ENCODE measurements at regions not wholly inside any gene's neighbourhood (a gene's known extent, or its start where the extent isn't known, plus 50 kb on each side); places are given as distances from the start of the nearest gene placed in this dataset.

GRCh38 chr10:123398756-123399155, 244.6 kb downstream of the BUB3 start:
- Histone ChIP-seq H3K4me3 (no peak overlapping the region), H3K27ac (no peak overlapping the region), H3K36me3 (no peaks in the 10 kb centered on the region), H3K27me3 (replicated peaks) (no peaks in the 10 kb centered on the region), H3K4me1 (replicated peaks) (no peaks in the 10 kb centered on the region), H3K9me3 (replicated peaks) (no peaks in the 10 kb centered on the region)
- DNase-seq (ENCODE audit: low read depth in 1 of 2, low spot score in 2 of 2) = no peak

- H3K9me3 ChIP-seq (replicated peaks) = no peaks in the 10 kb centered on the region
- H3K4me1 ChIP-seq (replicated peaks) = no peaks in the 10 kb centered on the region
- no peak overlapping the region for H3K27ac ChIP-seq
- no peak for DNase-seq (ENCODE audit: low read depth in 1 of 2, low spot score in 2 of 2)
- H3K36me3 ChIP-seq = no peaks in the 10 kb centered on the region
- H3K27me3 ChIP-seq (replicated peaks) = no peaks in the 10 kb centered on the region
- H3K4me3 ChIP-seq = no peak overlapping the region
Measured at GRCh38 chr10:123399276-123399839, 245.2 kb downstream of the BUB3 start.

- H3K4me3 ChIP-seq = no peak overlapping the region
- H3K36me3 ChIP-seq = no peaks in the 10 kb centered on the region
- DNase-seq (ENCODE audit: low read depth in 1 of 2, low spot score in 2 of 2) = no peak
- no peaks in the 10 kb centered on the region for H3K27me3 ChIP-seq (replicated peaks)
- H3K4me1 ChIP-seq (replicated peaks) = no peaks in the 10 kb centered on the region
- H3K27ac ChIP-seq = no peak overlapping the region
- no peaks in the 10 kb centered on the region for H3K9me3 ChIP-seq (replicated peaks)
Measured at GRCh38 chr10:123402021-123402420, 247.8 kb downstream of the BUB3 start.

GRCh38 chr10:123402656-123403055, 248.5 kb downstream of the BUB3 start:
- DNase-seq (ENCODE audit: low read depth in 1 of 2, low spot score in 2 of 2) = no peak
- Histone ChIP-seq H3K27me3 (replicated peaks) (no peaks in the 10 kb centered on the region), H3K4me3 (no peak overlapping the region), H3K4me1 (replicated peaks) (no peaks in the 10 kb centered on the region), H3K27ac (no peak overlapping the region), H3K36me3 (no peaks in the 10 kb centered on the region), H3K9me3 (replicated peaks) (no peaks in the 10 kb centered on the region)

GRCh38 chr10:123404357-123404756, 250.2 kb downstream of the BUB3 start:
- DNase-seq (ENCODE audit: low read depth in 1 of 2, low spot score in 2 of 2) = no peak
- H3K27me3 ChIP-seq (replicated peaks) = no peaks in the 10 kb centered on the region
- H3K9me3 ChIP-seq (replicated peaks) = no peaks in the 10 kb centered on the region
- H3K4me1 ChIP-seq (replicated peaks) = no peaks in the 10 kb centered on the region
- H3K36me3 ChIP-seq = no peaks in the 10 kb centered on the region
- H3K27ac ChIP-seq = no peak overlapping the region
- no peak overlapping the region for H3K4me3 ChIP-seq

- Histone ChIP-seq H3K27me3 (replicated peaks) (no peaks in the 10 kb centered on the region), H3K4me3 (no peak overlapping the region), H3K27ac (no peak overlapping the region), H3K9me3 (replicated peaks) (no peaks in the 10 kb centered on the region), H3K36me3 (no peaks in the 10 kb centered on the region), H3K4me1 (replicated peaks) (no peaks in the 10 kb centered on the region)
- no peak for DNase-seq (ENCODE audit: low read depth in 1 of 2, low spot score in 2 of 2)
Measured at GRCh38 chr10:123408660-123409059, 254.5 kb downstream of the BUB3 start.

GRCh38 chr10:123409426-123409825, 255.2 kb downstream of the BUB3 start:
- H3K27me3 ChIP-seq (replicated peaks) = no peaks in the 10 kb centered on the region
- no peaks in the 10 kb centered on the region for H3K36me3 ChIP-seq
- no peak for DNase-seq (ENCODE audit: low read depth in 1 of 2, low spot score in 2 of 2)
- no peak overlapping the region for H3K4me3 ChIP-seq
- H3K4me1 ChIP-seq (replicated peaks) = no peaks in the 10 kb centered on the region
- H3K9me3 ChIP-seq (replicated peaks) = no peaks in the 10 kb centered on the region
- H3K27ac ChIP-seq = no peak overlapping the region

- no peak for DNase-seq (ENCODE audit: low read depth in 1 of 2, low spot score in 2 of 2)
- Histone ChIP-seq H3K9me3 (replicated peaks) (no peaks in the 10 kb centered on the region), H3K36me3 (no peaks in the 10 kb centered on the region), H3K27me3 (replicated peaks) (no peaks in the 10 kb centered on the region), H3K4me3 (no peak overlapping the region), H3K4me1 (replicated peaks) (no peaks in the 10 kb centered on the region), H3K27ac (no peak overlapping the region)
Measured at GRCh38 chr10:123409884-123410283, 255.7 kb downstream of the BUB3 start.

- Histone ChIP-seq H3K4me3 (no peak overlapping the region), H3K4me1 (replicated peaks) (no peaks in the 10 kb centered on the region), H3K9me3 (replicated peaks) (no peaks in the 10 kb centered on the region), H3K27ac (no peak overlapping the region), H3K36me3 (no peaks in the 10 kb centered on the region), H3K27me3 (replicated peaks) (no peaks in the 10 kb centered on the region; the same call in 1 of the 2 replicates)
- DNase-seq (ENCODE audit: low read depth in 1 of 2, low spot score in 2 of 2) = no peak
Measured at GRCh38 chr10:123413353-123413752, 252.8 kb upstream of the GPR26 start.

- H3K36me3 ChIP-seq = no peaks in the 10 kb centered on the region
- no peak overlapping the region for H3K27ac ChIP-seq
- H3K4me3 ChIP-seq = no peak overlapping the region
- no peaks in the 10 kb centered on the region; the same call in 1 of the 2 replicates for H3K27me3 ChIP-seq (replicated peaks)
- no peak for DNase-seq (ENCODE audit: low read depth in 1 of 2, low spot score in 2 of 2)
- no peaks in the 10 kb centered on the region for H3K4me1 ChIP-seq (replicated peaks)
- H3K9me3 ChIP-seq (replicated peaks) = no peaks in the 10 kb centered on the region
Measured at GRCh38 chr10:123415523-123415922, 250.6 kb upstream of the GPR26 start.

- no peak for DNase-seq (ENCODE audit: low read depth in 1 of 2, low spot score in 2 of 2)
- Histone ChIP-seq H3K9me3 (replicated peaks) (no peaks in the 10 kb centered on the region), H3K27me3 (replicated peaks) (no peaks in the 10 kb centered on the region; the same call in 1 of the 2 replicates), H3K36me3 (no peaks in the 10 kb centered on the region), H3K27ac (no peak overlapping the region), H3K4me1 (replicated peaks) (no peaks in the 10 kb centered on the region), H3K4me3 (no peak overlapping the region)
Measured at GRCh38 chr10:123417414-123417813, 248.7 kb upstream of the GPR26 start.

- H3K27me3 ChIP-seq (replicated peaks) = peaks cover 3% of the 10 kb centered on the region; the same call in 1 of the 2 replicates
- no peak overlapping the region for H3K4me3 ChIP-seq
- H3K9me3 ChIP-seq (replicated peaks) = no peaks in the 10 kb centered on the region
- DNase-seq (ENCODE audit: low read depth in 1 of 2, low spot score in 2 of 2) = no peak
- no peaks in the 10 kb centered on the region for H3K4me1 ChIP-seq (replicated peaks)
- H3K27ac ChIP-seq = no peak overlapping the region
- no peaks in the 10 kb centered on the region for H3K36me3 ChIP-seq
Measured at GRCh38 chr10:123421461-123421860, 244.7 kb upstream of the GPR26 start.

GRCh38 chr10:123422261-123422660, 243.9 kb upstream of the GPR26 start:
- no peak overlapping the region for H3K27ac ChIP-seq
- H3K27me3 ChIP-seq (replicated peaks) = peaks cover 8% of the 10 kb centered on the region; the same call in 1 of the 2 replicates
- H3K9me3 ChIP-seq (replicated peaks) = no peaks in the 10 kb centered on the region
- H3K4me1 ChIP-seq (replicated peaks) = no peaks in the 10 kb centered on the region
- DNase-seq (ENCODE audit: low read depth in 1 of 2, low spot score in 2 of 2) = no peak
- no peaks in the 10 kb centered on the region for H3K36me3 ChIP-seq
- no peak overlapping the region for H3K4me3 ChIP-seq

GRCh38 chr10:123424537-123424936, 241.6 kb upstream of the GPR26 start:
- Histone ChIP-seq H3K9me3 (replicated peaks) (no peaks in the 10 kb centered on the region), H3K36me3 (no peaks in the 10 kb centered on the region), H3K4me3 (no peak overlapping the region), H3K4me1 (replicated peaks) (no peaks in the 10 kb centered on the region), H3K27ac (no peak overlapping the region), H3K27me3 (replicated peaks) (peaks cover 25% of the 10 kb centered on the region)
- DNase-seq (ENCODE audit: low read depth in 1 of 2, low spot score in 2 of 2) = no peak

GRCh38 chr10:123425680-123426079, 240.5 kb upstream of the GPR26 start:
- no peaks in the 10 kb centered on the region for H3K4me1 ChIP-seq (replicated peaks)
- H3K9me3 ChIP-seq (replicated peaks) = no peaks in the 10 kb centered on the region
- H3K4me3 ChIP-seq = no peak overlapping the region
- no peaks in the 10 kb centered on the region for H3K36me3 ChIP-seq
- no peak for DNase-seq (ENCODE audit: low read depth in 1 of 2, low spot score in 2 of 2)
- no peak overlapping the region for H3K27ac ChIP-seq
- H3K27me3 ChIP-seq (replicated peaks) = peaks cover 28% of the 10 kb centered on the region

Data from SJSA1 (cell line).